ENCODE measurements at regions not wholly inside any gene's neighbourhood (a gene's known extent, or its start where the extent isn't known, plus 50 kb on each side); places are given as distances from the start of the nearest gene placed in this dataset.

DNA sequence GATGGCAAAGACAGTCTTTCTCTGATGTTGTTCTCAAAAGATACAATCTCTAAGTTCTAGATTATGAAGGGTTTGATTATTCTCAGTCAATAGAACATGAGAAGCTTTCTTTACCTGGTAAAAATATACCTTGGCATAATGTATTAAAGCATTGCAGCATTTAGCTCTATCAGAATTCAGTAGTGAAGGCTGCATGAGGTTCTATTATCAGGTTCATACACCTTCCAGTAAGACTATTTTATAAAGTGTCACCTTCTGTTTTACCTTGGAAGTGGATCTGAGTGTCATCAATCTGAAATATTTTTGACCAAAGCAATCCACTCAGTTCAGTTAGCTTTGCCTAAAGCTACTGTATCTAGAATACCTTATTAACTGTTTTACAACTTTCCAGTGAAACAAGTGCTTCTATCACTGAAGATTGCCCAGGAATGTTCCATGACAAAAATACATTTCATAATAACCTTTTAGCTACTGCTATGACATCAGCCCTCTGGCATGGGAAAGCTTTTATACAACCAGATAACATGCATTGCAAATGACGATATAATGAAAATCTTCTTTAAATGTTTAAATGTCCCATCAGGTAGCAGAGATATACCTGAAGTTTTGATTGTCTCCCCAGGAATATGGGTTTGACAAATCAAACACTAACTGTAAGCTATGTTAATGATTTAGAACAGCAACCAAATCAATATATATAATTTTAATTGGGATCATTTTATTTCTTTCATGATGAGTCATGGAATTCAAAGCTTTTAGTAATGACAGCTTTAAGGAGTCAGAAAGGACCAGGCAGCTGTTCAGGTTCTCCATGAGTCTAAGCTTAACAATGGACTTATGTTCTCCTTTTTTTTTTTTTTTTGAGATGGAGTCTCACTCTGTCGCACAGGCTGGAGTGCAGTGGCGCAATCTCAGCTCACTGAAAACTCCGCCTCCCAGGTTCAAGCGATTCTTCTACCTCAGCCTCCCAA is 72.2 kb downstream of the UFM1 start:
- TF ChIP-seq, protein P1, sequence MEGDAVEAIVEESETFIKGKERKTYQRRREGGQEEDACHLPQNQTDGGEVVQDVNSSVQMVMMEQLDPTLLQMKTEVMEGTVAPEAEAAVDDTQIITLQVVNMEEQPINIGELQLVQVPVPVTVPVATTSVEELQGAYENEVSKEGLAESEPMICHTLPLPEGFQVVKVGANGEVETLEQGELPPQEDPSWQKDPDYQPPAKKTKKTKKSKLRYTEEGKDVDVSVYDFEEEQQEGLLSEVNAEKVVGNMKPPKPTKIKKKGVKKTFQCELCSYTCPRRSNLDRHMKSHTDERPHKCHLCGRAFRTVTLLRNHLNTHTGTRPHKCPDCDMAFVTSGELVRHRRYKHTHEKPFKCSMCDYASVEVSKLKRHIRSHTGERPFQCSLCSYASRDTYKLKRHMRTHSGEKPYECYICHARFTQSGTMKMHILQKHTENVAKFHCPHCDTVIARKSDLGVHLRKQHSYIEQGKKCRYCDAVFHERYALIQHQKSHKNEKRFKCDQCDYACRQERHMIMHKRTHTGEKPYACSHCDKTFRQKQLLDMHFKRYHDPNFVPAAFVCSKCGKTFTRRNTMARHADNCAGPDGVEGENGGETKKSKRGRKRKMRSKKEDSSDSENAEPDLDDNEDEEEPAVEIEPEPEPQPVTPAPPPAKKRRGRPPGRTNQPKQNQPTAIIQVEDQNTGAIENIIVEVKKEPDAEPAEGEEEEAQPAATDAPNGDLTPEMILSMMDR (IDR thresholded peaks at IDR 0.05; ENCODE audit: borderline replicate concordance, extremely low read depth, low read length, poor library complexity, severe bottlenecking) = no peak
- no peak for TF ChIP-seq EZH2 (IDR thresholded peaks at IDR 0.05; ENCODE audit: borderline replicate concordance, low read depth, low read length, severe bottlenecking)
